ENCODE measurements at regions not wholly inside any gene's neighbourhood (a gene's known extent, or its start where the extent isn't known, plus 50 kb on each side); places are given as distances from the start of the nearest gene placed in this dataset.
A peak's percentile ranks its signal among the peaks of the same experiment; 100 is the strongest.
"Not testable (repeated sequence)": the region's sequence is repeated elsewhere in the genome, so short reads cannot be mapped to it uniquely, and the experiment has no call there.

- DNase-seq = no peak
Measured at GRCh38 chr10:128566361-128566968, 440.2 kb upstream of the MKI67 start.

- no peak for DNase-seq
Measured at GRCh38 chr10:128567551-128567950, 441.3 kb upstream of the MKI67 start.

DNA sequence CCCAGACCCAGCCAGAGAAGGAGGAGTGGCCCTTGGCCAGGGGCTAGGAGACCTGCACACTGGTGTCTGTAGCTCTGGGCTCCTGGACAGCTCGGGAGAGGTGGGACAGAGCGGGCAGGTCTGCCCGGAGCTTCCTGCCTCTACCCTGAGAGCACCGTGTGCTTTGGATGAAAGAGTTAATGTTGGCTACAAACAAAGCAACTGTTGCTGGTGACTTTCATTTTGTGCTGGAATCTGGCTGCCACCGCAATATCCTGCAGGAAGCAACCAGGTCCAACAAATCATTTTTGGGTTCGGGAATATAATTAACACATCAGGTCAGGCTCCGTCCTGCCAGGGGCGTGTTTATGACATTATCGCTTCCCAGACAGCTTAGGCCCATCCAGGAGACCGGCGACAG, 441.8 kb upstream of the MKI67 start:
- no peak for DNase-seq

DNA sequence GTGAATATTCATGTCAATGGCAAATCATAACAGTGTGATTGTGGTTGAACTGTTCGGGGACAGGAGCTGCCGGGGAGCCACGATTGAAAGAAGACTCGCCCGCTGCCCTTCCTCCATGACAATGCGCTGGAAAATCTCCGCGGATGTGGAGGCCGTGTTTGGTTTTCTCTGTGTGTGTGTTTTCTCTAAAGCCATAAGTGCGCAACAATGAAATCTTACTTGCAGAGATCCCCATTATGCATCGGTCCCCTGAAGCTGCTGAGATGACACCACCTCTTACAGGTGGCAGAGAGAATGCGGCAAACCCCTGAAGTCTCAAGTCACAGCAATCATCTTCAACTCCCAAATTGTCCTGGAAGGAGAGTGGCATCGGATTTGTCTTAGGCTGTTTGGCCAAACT, 442.3 kb upstream of the MKI67 start:
- no peak for DNase-seq

DNA sequence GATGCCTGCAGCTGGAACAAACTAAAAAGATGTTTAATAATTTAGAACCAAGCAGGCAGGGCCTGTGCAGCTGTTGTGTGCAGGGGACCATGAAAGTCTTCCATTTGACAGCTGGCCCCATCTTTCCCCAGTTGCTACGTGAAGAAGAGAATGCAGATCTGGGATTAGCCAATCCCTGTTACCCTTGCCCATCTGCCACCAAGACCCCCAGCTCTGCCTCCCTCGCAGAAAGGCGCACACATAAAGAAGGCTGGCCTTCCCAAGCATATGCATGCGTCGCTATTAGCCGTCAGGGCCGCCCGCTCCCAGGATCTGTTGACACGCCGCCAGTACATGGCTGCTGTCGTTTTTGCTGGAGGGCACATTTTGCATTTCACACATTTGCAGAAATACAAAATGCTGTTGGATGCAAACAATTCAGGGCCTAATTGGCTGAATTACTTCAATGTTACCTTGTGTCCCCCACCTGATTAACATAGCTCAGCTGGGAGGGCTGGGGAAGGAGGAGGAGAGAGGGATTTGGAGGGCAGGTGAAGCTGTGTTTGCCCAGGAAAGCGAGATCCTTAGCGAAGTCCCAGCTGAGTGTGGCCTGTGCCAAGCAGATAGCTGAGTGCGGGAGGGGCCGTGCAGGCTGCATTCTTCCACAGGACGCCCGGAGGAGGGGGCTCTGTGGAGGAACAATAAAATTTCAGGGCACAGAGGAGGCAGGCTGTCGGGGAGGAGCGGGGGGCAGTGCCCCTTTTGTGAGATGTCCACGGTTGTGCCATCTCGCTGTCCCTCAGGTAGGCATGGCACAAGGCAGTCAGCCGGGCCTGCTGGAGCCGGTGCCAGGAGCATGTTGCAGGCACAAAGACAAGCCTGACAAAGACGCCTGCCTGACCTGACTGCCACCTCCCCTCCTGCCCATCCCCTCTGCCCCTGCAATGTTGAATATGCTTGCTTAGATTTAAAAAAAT, 443.0 kb upstream of the MKI67 start:
- DNase-seq = peak; percentile 54

DNA sequence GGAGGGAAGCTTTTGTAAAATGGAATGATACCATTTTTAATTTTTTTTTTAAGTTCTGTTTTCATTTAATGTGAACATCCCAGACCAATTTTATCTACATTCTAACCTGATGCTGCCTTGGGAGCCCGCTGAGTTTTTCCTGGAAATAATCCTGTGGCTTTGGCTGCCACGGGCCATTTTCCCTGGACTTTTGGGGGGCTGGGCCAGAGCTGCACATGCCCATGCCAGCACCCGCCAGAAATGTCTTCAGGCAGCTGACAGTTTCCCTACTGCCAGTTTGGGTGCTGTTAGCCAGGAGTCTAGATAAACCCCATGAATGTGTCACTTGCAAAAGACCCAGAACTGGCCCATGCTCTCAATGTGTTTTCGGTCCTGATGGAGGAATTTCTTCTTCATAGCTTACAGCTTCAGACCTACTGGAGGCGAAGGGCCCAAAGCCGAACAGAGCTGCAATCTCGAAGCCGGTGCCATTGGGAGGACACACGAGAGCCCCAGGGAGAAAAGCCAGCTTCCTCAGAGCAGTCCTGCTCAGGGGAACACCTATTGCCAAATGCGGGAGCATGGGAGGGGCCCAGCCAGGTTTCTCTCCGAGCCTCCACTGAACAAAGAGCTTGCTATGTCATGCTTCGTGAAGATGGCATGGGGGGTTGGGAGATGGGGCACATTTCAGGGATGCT, 444.2 kb upstream of the MKI67 start:
- DNase-seq = no peak

GRCh38 chr10:128571071-128571470, 444.8 kb upstream of the MKI67 start:
- no peak for DNase-seq

- no peak for DNase-seq
Measured at GRCh38 chr10:128571745-128572144, 445.5 kb upstream of the MKI67 start.

DNA sequence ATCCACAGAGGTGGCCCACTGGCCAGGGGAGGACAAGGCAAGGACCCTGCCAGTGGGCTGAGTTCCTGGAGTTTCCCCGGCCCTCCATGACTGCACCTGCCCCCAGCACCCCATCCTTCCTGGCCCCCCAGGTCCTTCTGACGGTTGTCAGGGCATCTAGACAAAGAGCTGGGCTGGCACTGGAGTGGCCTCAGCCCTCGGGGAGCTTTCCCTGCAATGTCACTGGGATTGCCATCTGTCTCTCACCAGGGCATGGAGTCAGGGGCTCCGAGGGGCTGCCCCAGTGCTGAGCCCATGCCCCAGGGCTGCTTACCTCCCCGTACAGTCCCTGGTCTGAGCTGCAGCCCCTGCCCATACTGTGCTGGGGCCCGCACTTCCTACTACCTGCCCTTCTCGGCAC, 446.5 kb upstream of the MKI67 start:
- DNase-seq = no peak

- no peak for DNase-seq
Measured at GRCh38 chr10:128573281-128573845, 447.1 kb upstream of the MKI67 start.

DNA sequence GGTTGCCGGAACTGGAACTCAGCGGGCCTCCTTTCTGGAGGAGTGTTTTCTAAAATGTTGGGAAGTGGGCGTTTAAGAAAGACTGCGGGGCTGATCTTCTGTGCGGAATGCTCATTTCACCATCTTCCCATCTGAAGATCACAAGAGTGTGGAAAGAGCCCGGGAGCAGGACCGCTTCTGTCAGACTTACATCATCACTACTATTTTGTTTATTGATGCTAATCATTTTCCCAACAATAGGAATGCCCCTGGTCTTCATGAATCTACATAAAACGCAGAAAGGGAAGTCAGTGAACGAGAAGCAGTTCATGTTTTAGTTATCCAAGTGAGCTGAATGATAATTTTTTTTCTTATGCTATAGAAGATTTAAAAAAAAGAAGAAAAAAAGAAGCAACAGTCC, 447.8 kb upstream of the MKI67 start:
- no peak for DNase-seq

GRCh38 chr10:128574581-128575210, 448.5 kb upstream of the MKI67 start:
- no peak for DNase-seq

- DNase-seq = no peak
Measured at GRCh38 chr10:128575761-128576160, 449.5 kb upstream of the MKI67 start.

GRCh38 chr10:128576336-128576735, 450.1 kb upstream of the MKI67 start:
- no peak for DNase-seq

DNA sequence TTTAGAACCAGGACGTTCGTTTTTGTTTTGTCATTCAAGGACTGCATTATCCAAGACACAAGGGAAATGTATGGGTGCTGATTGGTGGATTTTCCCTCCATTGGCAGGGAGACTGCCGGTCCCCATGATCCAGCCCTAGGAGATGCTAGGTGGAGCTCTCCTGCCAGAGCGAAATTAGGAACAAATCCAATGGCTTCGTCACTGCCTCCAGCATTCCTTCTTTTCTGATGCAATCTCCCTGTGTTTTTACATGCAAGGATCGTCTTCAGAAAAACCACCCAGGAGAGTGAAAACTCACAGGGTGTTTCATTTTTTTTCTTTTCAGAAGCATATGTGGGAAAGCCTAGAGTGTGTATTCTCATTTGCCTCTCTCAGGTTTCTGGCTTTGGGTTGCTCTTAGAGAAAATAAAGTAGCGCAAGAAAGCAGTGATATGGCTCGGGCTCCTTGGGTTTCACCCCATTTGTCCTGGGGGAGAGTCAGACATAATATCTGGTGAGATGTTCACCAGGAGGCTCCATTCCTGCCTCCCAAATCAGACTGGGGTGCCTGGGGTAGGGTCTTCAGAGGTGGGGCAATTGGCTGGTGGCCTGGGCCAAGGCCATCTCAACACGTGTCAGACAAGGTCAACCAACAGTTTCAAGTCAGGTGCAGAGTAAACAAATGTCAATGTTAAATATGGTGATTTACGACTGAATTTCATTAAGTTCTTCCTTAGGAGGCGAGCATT, 450.9 kb upstream of the MKI67 start:
- DNase-seq = no peak

GRCh38 chr10:128577958-128578750, 451.9 kb upstream of the MKI67 start:
- DNase-seq = no peak

- DNase-seq = no peak
Measured at GRCh38 chr10:128578766-128579165, 452.5 kb upstream of the MKI67 start.

- no peak for DNase-seq
Measured at GRCh38 chr10:128579280-128579865, 453.1 kb upstream of the MKI67 start.

DNA sequence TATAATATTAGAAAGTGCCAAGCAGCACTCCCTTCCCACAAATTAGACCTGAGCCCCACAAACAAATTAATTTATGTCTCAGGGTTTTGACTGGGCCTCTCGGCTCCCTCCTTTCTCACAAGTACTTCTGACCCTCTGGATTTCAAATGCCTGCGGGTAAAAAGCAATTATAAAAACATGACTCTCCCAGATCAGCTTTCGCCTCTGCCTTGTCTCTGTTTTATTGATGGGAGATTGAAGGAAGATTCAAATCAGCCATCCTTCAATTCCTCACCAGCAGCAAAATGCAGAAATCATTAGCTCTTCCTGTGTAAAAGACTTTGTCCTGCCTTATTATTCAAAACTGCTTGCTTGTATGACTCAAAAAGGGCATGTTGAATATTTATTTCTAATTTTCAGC, 453.7 kb upstream of the MKI67 start:
- no peak for DNase-seq

- DNase-seq = not testable (repeated sequence)
Measured at GRCh38 chr10:128583125-128583524, 456.9 kb upstream of the MKI67 start.

DNA sequence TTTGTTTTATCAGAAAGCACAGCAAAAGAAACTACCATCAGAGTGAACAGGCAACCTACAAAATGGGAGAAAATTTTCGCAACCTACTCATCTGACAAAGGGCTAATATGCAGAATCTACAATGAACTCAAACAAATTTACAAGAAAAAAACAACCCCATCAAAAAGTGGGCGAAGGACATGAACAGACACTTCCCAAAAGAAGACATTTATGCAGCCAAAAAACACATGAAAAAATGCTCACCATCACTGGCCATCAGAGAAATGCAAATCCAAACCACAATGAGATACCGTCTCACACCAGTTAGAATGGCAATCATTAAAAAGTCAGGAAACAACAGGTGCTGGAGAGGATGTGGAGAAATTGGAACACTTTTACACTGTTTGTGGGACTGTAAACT, 460.4 kb upstream of the MKI67 start:
- not testable (repeated sequence) for DNase-seq

Data from left hindlimb (tissue), 1 donor.